ENCODE measurements at regions not wholly inside any gene's neighbourhood (a gene's known extent, or its start where the extent isn't known, plus 50 kb on each side); places are given as distances from the start of the nearest gene placed in this dataset.

DNA sequence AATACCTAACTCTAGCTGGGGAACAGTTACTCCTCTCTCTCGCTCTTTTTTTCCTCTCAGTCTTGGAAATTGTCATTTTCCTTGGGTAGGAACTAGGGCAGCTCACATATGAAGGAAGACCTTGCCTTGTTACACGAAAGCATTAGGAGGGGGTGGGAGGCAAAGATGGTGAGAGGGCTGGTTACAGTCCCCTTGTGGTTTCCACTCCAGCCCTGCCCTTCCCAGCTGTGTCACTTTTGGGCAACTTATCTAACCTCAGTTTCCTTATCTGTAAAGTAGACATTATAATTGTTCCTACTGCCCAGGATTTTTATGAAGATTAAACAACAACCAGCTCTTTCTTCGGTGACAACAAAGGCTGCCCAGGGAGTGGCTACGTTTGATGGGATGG is 196.2 kb upstream of the CLINT1 start:
- H3K4me1 ChIP-seq = no peaks in the 10 kb centered on the region
- intact Hi-C loops (cut with DNase I) = no loop called here
- no peak for DNase-seq
- WGBS, 2 donors = 50 to 58% methylated on average over 4 of the region's 4 CpGs
- H3K4me3 ChIP-seq (replicated peaks in 1 of 3) = no peak overlapping the region
- no peaks in the 10 kb centered on the region for H3K9me3 ChIP-seq
- no peak overlapping the region for H3K27ac ChIP-seq
- H3K27me3 ChIP-seq = no peaks in the 10 kb centered on the region
- TF ChIP-seq POLR2A (IDR thresholded peaks at IDR 0.05) = no peak
- TF ChIP-seq, protein P1, sequence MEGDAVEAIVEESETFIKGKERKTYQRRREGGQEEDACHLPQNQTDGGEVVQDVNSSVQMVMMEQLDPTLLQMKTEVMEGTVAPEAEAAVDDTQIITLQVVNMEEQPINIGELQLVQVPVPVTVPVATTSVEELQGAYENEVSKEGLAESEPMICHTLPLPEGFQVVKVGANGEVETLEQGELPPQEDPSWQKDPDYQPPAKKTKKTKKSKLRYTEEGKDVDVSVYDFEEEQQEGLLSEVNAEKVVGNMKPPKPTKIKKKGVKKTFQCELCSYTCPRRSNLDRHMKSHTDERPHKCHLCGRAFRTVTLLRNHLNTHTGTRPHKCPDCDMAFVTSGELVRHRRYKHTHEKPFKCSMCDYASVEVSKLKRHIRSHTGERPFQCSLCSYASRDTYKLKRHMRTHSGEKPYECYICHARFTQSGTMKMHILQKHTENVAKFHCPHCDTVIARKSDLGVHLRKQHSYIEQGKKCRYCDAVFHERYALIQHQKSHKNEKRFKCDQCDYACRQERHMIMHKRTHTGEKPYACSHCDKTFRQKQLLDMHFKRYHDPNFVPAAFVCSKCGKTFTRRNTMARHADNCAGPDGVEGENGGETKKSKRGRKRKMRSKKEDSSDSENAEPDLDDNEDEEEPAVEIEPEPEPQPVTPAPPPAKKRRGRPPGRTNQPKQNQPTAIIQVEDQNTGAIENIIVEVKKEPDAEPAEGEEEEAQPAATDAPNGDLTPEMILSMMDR (IDR thresholded peaks at IDR 0.05) = no peak
- no peaks in the 10 kb centered on the region for H3K36me3 ChIP-seq

- intact Hi-C loops (cut with DNase I) = no loop called here
- Histone ChIP-seq H3K36me3 (no peaks in the 10 kb centered on the region), H3K9me3 (no peaks in the 10 kb centered on the region), H3K4me3 (replicated peaks in 1 of 3) (no peak overlapping the region), H3K27me3 (no peaks in the 10 kb centered on the region), H3K4me1 (no peaks in the 10 kb centered on the region), H3K27ac (no peak overlapping the region)
- no peak for DNase-seq
- TF ChIP-seq, protein P1 (IDR thresholded peaks at IDR 0.05) = no peak
- no peak for TF ChIP-seq POLR2A (IDR thresholded peaks at IDR 0.05)
- 55% methylated on average over 9 of the region's 9 CpGs for WGBS, 2 donors
These were observed 195.5 kb upstream of the CLINT1 start for GRCh38 chr5:158054223-158055110.

- H3K27me3 ChIP-seq = no peaks in the 10 kb centered on the region
- no peak overlapping the region for H3K4me3 ChIP-seq (replicated peaks in 1 of 3)
- no peaks in the 10 kb centered on the region for H3K36me3 ChIP-seq
- H3K9me3 ChIP-seq = no peaks in the 10 kb centered on the region
- 58 to 65% methylated on average over 4 of the region's 4 CpGs for WGBS, 2 donors
- TF ChIP-seq, protein P1 (IDR thresholded peaks at IDR 0.05) = no peak
- TF ChIP-seq POLR2A (IDR thresholded peaks at IDR 0.05) = no peak
- no peak overlapping the region for H3K27ac ChIP-seq
- intact Hi-C loops (cut with DNase I) = no loop called here
- no peak for DNase-seq
- no peaks in the 10 kb centered on the region for H3K4me1 ChIP-seq
These were observed 192.1 kb upstream of the CLINT1 start for GRCh38 chr5:158051036-158051435.

- WGBS, 2 donors = 37 to 60% methylated on average over 2 of the region's 2 CpGs
- intact Hi-C loops (cut with DNase I) = no loop called here
These were observed 191.5 kb upstream of the CLINT1 start for GRCh38 chr5:158050421-158050820.

DNA sequence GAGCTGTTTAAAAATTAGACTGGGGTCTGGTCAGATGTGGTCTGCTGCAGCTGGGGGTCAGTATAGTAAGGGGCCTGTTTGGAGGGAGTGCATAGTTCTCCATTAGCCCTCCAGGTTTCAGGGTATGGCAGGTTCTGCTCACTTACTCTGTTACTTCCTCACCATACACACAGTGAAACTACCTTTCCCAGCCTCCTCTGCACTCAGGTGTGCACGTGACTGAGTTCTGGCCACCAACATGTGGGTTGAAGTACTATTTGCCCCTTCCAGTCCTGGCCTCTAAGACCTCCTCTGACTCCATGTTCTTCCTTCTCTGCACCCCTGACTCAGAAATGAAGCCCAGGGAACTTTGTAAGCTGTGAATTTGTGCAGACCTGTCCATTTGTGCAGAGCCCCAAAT is 190.5 kb upstream of the CLINT1 start:
- intact Hi-C loops (cut with DNase I) = no loop called here

More at GRCh38 chr5:158050421-158050820, 191.5 kb upstream of the CLINT1 start:
- H3K4me3 ChIP-seq (replicated peaks in 1 of 3) = no peak overlapping the region
- H3K27me3 ChIP-seq = no peaks in the 10 kb centered on the region
- no peak overlapping the region for H3K27ac ChIP-seq
- no peaks in the 10 kb centered on the region for H3K36me3 ChIP-seq
- H3K9me3 ChIP-seq = no peaks in the 10 kb centered on the region
- TF ChIP-seq, protein P1 (IDR thresholded peaks at IDR 0.05) = no peak
- no peak for TF ChIP-seq POLR2A (IDR thresholded peaks at IDR 0.05)
- no peak for DNase-seq
- no peaks in the 10 kb centered on the region for H3K4me1 ChIP-seq

More for the DNA sequence above, 190.5 kb upstream of the CLINT1 start:
- Histone ChIP-seq H3K36me3 (no peaks in the 10 kb centered on the region), H3K27ac (no peak overlapping the region), H3K4me1 (no peaks in the 10 kb centered on the region), H3K9me3 (no peaks in the 10 kb centered on the region), H3K4me3 (replicated peaks in 1 of 3) (no peak overlapping the region), H3K27me3 (no peaks in the 10 kb centered on the region)
- TF ChIP-seq, protein P1 (IDR thresholded peaks at IDR 0.05) = no peak
- no peak for TF ChIP-seq POLR2A (IDR thresholded peaks at IDR 0.05)
- no peak for DNase-seq
- WGBS, 2 donors = 50 to 88% methylated on average over 1 of the region's 1 CpG

All from thyroid gland (tissue), 4 donors.